ENCODE measurements at regions not wholly inside any gene's neighbourhood (a gene's known extent, or its start where the extent isn't known, plus 50 kb on each side); places are given as distances from the start of the nearest gene placed in this dataset.

DNA sequence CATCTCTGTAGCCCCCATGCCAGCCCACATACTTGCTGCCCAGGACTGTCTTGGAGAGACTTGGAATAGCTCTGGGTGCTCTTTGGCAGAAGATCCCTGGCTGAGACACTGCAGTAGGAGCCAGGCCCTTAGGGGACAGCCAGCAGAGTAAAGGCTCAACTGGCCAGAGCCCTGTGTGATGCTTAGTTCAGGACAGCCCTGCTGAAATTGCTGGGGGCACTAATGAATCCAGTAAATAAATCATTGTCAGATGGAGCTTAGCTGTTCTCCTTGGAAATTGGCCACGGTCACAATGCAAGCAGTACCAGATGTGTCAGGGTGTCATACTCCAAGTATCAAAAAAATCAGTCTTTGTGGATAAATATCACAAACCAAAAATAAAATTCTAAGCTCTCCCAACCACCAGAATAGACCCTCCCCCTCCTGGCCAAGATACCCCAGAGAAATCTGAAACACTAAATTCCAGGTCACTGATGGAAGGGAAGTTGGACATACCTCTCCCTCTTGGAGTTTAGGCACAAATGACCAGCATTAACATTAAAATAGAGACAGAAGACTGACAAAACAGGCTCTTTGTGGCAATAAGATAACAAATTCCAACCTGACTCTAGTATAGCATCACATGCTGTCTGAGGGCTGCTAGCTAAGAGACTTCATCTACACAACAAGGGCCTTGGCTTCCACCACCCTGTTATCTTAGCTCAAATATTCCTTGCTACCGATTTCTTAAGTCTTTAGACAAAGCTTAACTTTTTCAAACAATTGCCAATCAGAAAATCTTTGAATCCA, 83.2 kb upstream of the DNAH14 start:
- DNase-seq (ENCODE audit: low spot score) = no peak

DNA sequence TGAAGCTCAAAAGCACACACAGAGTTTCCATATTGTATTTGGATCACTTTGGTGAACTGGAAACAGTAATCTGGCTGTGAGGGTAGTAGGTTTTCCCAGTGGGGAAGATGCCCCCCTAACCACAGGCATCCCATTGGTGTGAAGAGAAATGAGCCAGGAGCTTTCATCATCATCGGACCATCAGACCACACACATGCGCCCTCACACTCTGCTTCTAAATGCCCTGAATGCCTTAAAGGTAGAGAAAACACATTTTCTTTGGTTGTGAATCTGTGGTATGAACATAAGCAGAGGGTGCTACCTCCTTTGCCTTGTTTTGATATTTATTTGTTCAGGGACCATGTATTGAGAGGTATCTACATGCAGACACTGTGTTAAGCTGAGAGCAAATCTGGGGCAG, 79.0 kb upstream of the DNAH14 start:
- DNase-seq (ENCODE audit: low spot score) = no peak

- peak; percentile 56 for DNase-seq (ENCODE audit: low spot score)
Observed at GRCh38 chr1:224851210-224851847, 78.1 kb upstream of the DNAH14 start.

DNA sequence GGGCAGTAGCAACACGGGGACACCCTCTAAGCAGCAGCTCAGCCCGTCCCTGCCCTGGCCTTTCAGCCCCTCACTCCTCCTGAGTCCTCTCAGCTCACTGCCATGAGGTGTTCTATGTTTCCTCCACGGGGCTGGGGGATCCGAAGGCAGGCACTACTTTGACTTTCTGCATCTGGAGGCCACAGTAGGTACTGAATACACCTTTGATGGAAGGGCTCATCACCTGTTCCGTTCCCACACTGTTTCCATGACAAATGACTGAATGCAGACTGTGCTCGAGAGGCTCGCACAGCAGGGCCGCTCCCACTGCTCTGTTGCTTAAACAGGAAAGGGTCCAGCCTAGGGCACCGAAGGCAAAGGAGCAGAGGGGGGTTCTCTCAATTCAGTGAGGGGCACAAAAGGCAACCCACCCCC, 77.6 kb upstream of the DNAH14 start:
- DNase-seq (ENCODE audit: low spot score) = no peak

DNA sequence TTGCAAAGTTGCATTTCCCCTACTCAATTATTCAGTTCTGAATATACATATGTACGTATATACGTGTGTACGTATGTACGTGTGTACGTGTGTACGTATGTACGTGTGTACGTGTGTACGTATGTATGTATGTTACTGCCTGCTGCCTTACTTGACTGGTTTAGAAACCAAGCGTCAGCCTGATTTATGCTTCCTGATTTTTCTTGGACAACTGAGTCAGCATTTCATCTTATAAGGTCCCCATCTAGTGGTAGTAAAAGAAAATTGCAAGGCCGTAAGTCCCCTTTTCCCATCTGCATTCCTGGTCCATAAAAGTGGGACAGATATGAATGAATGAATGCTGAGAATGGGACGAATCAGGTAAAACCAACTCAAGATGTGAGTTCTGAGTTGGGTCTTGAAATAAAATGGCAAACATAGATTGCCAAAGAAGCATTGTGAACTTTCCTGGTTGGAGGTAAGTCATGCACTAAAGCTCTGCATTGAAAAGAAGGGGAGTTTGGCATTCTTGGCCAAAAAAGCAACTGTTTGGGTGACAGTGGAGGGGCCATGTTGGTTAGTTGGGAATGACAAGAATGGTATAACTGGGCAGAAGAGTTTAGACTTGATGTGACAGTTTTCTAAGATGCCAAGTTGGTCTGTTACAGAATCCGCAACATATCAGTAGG, 76.4 kb upstream of the DNAH14 start:
- peak; percentile 73 for DNase-seq (ENCODE audit: low spot score)

DNA sequence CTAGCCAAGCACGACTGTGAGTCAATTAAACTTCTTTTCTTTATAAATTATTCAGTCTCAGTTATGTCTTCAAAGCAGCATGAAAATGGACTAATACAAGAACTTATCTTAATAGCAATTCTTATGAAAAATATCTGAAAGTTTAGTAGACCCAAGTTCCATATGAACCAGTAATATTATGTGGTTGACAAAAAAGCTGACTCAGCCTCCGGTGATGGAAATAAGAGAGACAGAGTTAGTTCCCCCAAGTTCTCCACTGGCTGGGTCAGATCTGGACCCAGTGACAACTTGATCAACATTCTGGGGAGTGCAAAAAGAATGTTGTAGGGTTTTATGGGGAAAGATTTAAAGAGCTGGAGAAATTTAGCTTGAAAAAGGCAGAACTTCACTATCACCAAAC, 72.5 kb upstream of the DNAH14 start:
- DNase-seq (ENCODE audit: low spot score) = no peak

DNA sequence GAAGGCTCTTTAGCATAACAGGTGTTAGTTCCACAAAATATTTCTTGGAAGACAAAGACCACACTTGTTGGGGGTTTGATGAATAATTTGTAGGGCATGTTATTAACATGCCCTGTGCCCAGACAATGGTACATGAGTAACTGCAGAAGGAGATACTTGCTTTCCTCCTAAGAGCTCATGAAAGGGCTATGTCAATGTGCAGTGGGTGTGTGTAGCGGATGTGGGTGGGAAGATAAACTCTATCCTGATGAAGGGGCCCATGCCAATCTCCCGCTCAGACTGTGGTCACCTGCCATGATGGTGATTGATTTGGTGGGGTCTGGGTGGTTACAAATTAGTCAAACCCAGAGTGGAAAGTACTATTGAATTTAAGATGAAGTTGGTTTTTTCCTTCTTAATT, 69.8 kb upstream of the DNAH14 start:
- no peak for DNase-seq (ENCODE audit: low spot score)

GRCh38 chr1:224860488-224861338, 68.8 kb upstream of the DNAH14 start:
- no peak for DNase-seq (ENCODE audit: low spot score)

DNA sequence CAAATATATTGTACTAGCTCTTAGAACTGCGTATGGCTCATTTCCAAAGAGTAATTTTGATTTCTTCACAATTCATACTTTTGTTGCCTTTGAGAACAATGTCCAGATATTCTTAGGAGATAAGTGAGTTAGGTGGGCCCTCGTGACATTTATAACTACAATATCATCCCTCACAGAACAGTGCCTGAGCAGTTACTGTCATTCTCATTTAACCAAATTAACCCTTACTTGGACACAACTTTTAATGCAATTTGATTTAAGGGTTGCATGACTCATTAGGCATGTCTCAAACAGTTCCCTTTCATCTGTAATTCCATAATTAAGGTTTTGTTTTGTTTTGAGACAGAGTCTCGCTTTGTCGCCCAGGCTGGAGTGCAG, 68.1 kb upstream of the DNAH14 start:
- DNase-seq (ENCODE audit: low spot score) = no peak

- DNase-seq (ENCODE audit: low spot score) = no peak
Observed at GRCh38 chr1:224863486-224863885, 66.0 kb upstream of the DNAH14 start.

DNA sequence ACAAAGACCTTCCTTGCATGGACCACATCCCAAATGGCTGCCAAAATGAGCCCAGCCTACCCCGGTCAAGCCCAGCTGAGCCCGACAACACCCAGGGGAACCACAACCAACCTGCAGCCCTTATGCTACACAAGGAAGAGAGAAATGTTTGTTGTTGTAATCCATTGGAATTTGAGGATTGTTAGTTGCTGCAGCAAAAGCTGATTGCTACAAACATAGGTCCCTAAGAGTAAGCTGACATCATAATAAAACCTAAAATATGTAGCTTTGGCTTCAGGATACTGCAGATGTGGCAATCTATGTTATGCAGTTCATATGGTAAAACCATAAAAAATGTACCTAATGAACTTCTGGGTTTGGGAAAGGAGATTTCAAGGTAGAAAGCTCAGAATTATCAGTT, 65.5 kb upstream of the DNAH14 start:
- DNase-seq (ENCODE audit: low spot score) = no peak

DNA sequence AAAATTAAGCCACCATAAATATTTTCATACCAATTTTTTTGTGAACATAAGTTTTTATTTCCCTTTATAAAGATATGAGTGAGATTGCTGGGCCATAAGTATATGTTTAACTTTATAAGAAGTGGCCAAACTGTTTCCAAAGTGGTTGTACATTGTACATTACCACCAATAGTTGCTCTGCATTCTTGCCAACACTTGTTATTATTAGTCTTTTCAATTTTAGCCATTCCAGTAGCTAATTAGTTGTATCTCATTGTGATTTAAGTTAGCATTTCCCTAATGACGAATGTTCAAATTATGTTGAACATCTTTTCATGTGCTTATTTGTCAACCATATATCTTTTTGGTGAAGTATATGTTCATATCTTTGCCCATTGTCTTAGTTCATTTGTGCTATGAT, 64.0 kb upstream of the DNAH14 start:
- no peak for DNase-seq (ENCODE audit: low spot score)

- no peak for DNase-seq (ENCODE audit: low spot score)
Observed at GRCh38 chr1:224866940-224867339, 62.5 kb upstream of the DNAH14 start.

DNA sequence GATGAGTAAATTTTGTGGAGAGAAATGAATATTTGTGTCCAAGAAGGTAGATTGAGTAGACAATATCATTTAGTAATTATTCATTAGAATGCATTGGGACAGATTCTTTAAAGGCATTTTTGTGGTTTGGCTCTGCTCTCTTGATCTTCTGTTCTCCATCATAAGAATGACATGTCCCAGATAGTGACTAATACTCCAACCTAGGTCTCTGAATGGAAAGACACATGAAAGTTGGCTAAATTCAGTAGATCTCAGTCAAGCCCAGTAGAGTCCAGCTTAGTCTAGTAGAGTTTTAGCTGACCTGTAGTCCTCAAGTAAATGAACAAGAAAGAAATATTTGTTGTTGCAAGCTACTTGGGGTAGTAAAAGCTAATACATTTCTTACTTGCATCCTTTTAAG, 61.8 kb upstream of the DNAH14 start:
- no peak for DNase-seq (ENCODE audit: low spot score)

- DNase-seq (ENCODE audit: low spot score) = no peak
Observed at GRCh38 chr1:224872832-224873433, 56.5 kb upstream of the DNAH14 start.

DNA sequence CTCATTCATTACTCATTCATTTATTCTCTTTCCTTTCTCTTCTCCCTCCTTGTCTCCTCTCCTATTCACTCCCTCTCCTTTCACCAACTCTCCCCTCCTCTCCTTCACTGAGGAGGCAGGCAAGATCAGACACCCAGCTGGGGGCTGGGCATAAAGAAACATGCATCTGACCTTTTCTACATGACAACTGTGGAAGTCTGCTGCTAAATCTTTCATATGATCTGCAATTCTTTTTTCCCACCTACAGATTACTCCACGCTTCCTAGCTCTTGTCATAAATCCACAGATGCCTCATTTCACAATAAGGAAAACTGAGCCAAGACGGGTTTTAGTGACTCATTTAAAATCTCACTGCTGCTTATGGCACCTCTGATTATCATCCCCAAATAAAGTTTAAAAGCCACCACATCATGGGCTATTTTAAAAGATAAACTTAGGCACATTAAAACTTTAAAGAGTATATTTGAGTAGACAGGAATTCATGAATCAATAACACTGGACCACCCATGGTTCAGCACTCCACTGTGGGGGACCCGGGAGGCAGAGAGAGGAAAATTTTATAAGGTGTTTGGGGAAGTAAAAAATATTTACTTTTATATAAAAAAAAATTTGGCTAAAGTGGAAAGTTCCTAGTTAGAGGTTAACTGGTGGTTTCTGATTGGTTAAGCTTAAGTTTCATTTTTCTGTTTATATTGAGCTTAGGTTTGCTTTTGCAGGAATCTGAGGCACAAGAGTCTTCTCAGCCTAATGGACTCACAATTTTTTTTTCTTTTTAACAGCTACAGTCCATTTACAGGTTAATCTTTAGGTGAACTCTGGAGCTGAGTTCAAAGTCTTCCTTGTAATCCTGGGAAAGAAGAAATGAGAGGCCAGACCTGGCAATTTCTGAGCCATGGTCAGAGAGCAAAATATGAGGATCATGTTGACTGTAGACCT, 55.8 kb upstream of the DNAH14 start:
- DNase-seq (ENCODE audit: low spot score) = peak; percentile 40

- DNase-seq (ENCODE audit: low spot score) = no peak
Observed at GRCh38 chr1:224874775-224875174, 54.7 kb upstream of the DNAH14 start.

GRCh38 chr1:224879162-224879803, 50.2 kb upstream of the DNAH14 start:
- DNase-seq (ENCODE audit: low spot score) = peak; percentile 51

All from Ammon's horn (tissue), 1 donor.